K562 (cell line): ENCODE measurements at regions not wholly inside any gene's neighbourhood (a gene's known extent, or its start where the extent isn't known, plus 50 kb on each side); places are given as distances from the start of the nearest gene placed in this dataset.

ENCODE experiments used
- EP300 ChIP-seq: IDR thresholded peaks from 2 replicates; pipeline ENCODE4 v1.6.1; 2012; ENCODE audit warnings: low read length, improper control_type of control experiment
- ETV6 ChIP-seq, 3 experiments: fragments of 150-350 bp in 1 of 3; sonication (generic) in 1 of 3; formaldehyde crosslinking in 1 of 3; IDR thresholded peaks; 2 replicates each; pipeline versions ENCODE4 v1.6.1 to v1.8.0; 2014 to 2022; ENCODE audit warnings: borderline replicate concordance in 2 of 3, low read depth in 2 of 3, antibody characterized with exemption in 1 of 3, low read length in 1 of 3, mild to moderate bottlenecking in 1 of 3, missing genetic modification reagents in 1 of 3
- MAFF ChIP-seq: IDR thresholded peaks from 2 replicates; pipeline ENCODE4 v1.6.1; 2012; ENCODE audit warnings: low read length, improper control_type of control experiment
- POLR2A ChIP-seq: fragments of 450-650 bp; conservative IDR thresholded peaks from 2 replicates; pipeline ENCODE4 v1.6.1; 2016
- POLR2H ChIP-seq: IDR thresholded peaks from 2 replicates; pipeline ENCODE4 v1.6.1; 2016; ENCODE audit warnings: missing genetic modification characterization, low read depth, mild to moderate bottlenecking, control low read depth, missing compliant biosample characterization, moderate library complexity
- PTBP1 ChIP-seq: fragments of 200-400 bp; formaldehyde crosslinking; IDR thresholded peaks from 2 replicates; pipeline ENCODE4 v1.6.1; 2017; ENCODE audit warnings: low read depth, low read length
- RBM25 ChIP-seq: fragments of 200-400 bp; formaldehyde crosslinking; IDR thresholded peaks from 2 replicates; pipeline ENCODE4 v1.6.1; 2018; ENCODE audit warnings: low read length, low read depth, moderate library complexity; ENCODE audit not compliant: severe bottlenecking
- ZBED1 ChIP-seq: IDR thresholded peaks from 2 replicates; pipeline ENCODE4 v1.6.1; 2014
- ZNF174 ChIP-seq: fragments of 250-450 bp; sonication (Bioruptor Pico); IDR thresholded peaks from 2 replicates; pipeline ENCODE4 v1.4.0; 2020; ENCODE audit warnings: mild to moderate bottlenecking
- ZNF830 ChIP-seq: fragments of 250-450 bp; sonication (Bioruptor Pico); IDR thresholded peaks from 2 replicates; pipeline ENCODE4 v1.5.0; 2021; ENCODE audit warnings: mild to moderate bottlenecking
- TF ChIP-seq, protein P1 (sequence below): sonication (generic); formaldehyde crosslinking; IDR thresholded peaks from 2 replicates; pipeline ENCODE4 v1.8.0; 2022; ENCODE audit warnings: mild to moderate bottlenecking, missing genetic modification reagents
- TF ChIP-seq, protein P2 (sequence below), 3 experiments: IDR thresholded peaks in 2 of 3; conservative IDR thresholded peaks in 1 of 3; 2 replicates each; pipeline ENCODE4 v1.5.1; 2011 to 2012; ENCODE audit warnings: low read length in 3 of 3, mild to moderate bottlenecking in 3 of 3, control low read depth in 2 of 3, improper control_type of control experiment in 1 of 3, inconsistent platforms in 1 of 3, low read depth in 1 of 3, mixed read lengths in 1 of 3, moderate library complexity in 1 of 3; ENCODE audit not compliant: insufficient read depth in 2 of 3
- TF ChIP-seq, protein P3 (sequence below): fragments of 250-450 bp; sonication (Bioruptor Pico); IDR thresholded peaks from 2 replicates; pipeline ENCODE4 v1.4.0; 2020; ENCODE audit warnings: mild to moderate bottlenecking, moderate library complexity

DNA sequence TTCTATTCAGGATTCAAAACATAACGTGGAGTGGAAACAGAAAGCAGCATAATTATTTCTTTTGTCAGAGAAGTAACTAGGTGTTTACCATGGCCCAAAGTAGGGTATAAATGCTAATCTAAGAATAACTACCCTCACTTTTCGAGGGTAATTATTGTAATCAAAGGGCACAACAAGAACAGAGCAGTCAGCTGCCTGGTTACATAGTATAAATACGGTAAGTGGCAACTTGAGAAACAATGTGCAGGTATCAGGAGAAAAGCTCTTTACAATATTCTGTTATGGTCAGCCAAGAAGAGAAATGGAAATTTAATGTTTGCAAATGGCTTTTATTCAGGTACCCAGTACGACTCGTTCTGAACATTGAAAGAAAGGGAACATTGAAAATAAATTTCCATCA is 242.0 kb upstream of the NPY start:
- no peak for TF ChIP-seq MAFF
- no peak for TF ChIP-seq ZNF174 (CRISPR knock-in tag)
- TF ChIP-seq, protein P1, sequence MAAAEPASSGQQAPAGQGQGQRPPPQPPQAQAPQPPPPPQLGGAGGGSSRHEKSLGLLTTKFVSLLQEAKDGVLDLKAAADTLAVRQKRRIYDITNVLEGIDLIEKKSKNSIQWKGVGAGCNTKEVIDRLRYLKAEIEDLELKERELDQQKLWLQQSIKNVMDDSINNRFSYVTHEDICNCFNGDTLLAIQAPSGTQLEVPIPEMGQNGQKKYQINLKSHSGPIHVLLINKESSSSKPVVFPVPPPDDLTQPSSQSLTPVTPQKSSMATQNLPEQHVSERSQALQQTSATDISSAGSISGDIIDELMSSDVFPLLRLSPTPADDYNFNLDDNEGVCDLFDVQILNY: no peak
- TF ChIP-seq, protein P2, sequence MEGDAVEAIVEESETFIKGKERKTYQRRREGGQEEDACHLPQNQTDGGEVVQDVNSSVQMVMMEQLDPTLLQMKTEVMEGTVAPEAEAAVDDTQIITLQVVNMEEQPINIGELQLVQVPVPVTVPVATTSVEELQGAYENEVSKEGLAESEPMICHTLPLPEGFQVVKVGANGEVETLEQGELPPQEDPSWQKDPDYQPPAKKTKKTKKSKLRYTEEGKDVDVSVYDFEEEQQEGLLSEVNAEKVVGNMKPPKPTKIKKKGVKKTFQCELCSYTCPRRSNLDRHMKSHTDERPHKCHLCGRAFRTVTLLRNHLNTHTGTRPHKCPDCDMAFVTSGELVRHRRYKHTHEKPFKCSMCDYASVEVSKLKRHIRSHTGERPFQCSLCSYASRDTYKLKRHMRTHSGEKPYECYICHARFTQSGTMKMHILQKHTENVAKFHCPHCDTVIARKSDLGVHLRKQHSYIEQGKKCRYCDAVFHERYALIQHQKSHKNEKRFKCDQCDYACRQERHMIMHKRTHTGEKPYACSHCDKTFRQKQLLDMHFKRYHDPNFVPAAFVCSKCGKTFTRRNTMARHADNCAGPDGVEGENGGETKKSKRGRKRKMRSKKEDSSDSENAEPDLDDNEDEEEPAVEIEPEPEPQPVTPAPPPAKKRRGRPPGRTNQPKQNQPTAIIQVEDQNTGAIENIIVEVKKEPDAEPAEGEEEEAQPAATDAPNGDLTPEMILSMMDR (IDR thresholded peaks at IDR 0.05 in 2 of 3, conservative IDR thresholded peaks at IDR 0.05 in 1 of 3; ENCODE audit: insufficient read depth in 2 of 3, low read depth in 1 of 3, low read length in 3 of 3): no peak
- no peak for TF ChIP-seq POLR2H (tag)
- TF ChIP-seq PTBP1: no peak
- TF ChIP-seq POLR2A: no peak
- TF ChIP-seq ETV6 (IDR thresholded peaks at IDR 0.05; ENCODE audit: borderline replicate concordance in 1 of 2, low read depth in 2 of 2, low read length in 1 of 2): no peak
- TF ChIP-seq ETV6 (CRISPR knock-in tag; IDR thresholded peaks at IDR 0.05; ENCODE audit: borderline replicate concordance): no peak
- TF ChIP-seq, protein P3, sequence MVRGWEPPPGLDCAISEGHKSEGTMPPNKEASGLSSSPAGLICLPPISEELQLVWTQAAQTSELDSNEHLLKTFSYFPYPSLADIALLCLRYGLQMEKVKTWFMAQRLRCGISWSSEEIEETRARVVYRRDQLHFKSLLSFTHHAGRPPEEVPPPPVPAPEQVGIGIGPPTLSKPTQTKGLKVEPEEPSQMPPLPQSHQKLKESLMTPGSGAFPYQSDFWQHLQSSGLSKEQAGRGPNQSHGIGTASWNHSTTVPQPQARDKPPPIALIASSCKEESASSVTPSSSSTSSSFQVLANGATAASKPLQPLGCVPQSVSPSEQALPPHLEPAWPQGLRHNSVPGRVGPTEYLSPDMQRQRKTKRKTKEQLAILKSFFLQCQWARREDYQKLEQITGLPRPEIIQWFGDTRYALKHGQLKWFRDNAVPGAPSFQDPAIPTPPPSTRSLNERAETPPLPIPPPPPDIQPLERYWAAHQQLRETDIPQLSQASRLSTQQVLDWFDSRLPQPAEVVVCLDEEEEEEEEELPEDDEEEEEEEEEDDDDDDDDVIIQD (CRISPR knock-in tag): no peak
- no peak for TF ChIP-seq RBM25
- no peak for TF ChIP-seq ZBED1
- no peak for TF ChIP-seq EP300
- no peak for TF ChIP-seq ZNF830
